Hepatic stellate cell (primary cell): ENCODE measurements at regions not wholly inside any gene's neighbourhood (a gene's known extent, or its start where the extent isn't known, plus 50 kb on each side); places are given as distances from the start of the nearest gene placed in this dataset.

Source experiments
- DNase-seq: peaks from one replicate; pipeline ENCODE4 v3.0.0; 2011; ENCODE audit warnings: low spot score

- DNase-seq, result no peak
These were observed 155.1 kb downstream of the HIPK3 start for GRCh38 chr11:33412241-33412640.

GRCh38 chr11:33411751-33412150 lies 154.6 kb downstream of the HIPK3 start:
- no peak for DNase-seq

- DNase-seq, result no peak
These were observed 153.0 kb downstream of the HIPK3 start for GRCh38 chr11:33410086-33410765.
